ENCODE measurements at regions not wholly inside any gene's neighbourhood (a gene's known extent, or its start where the extent isn't known, plus 50 kb on each side); places are given as distances from the start of the nearest gene placed in this dataset.
"Not testable (repeated sequence)": the region's sequence is repeated elsewhere in the genome, so short reads cannot be mapped to it uniquely, and the experiment has no call there.

GRCh38 chr10:46792657-46793357 lies 118.4 kb upstream of the PTPN20 start:
- H3K4me1 ChIP-seq (ENCODE audit: control insufficient read depth, insufficient read depth, low read depth, low read length); H2AFZ ChIP-seq (ENCODE audit: low read depth, low read length); DNase-seq; H2BK15ac ChIP-seq (ENCODE audit: low read depth, poor library complexity, severe bottlenecking); H3K14ac ChIP-seq (ENCODE audit: low read length in 2 of 2); H3K9ac ChIP-seq (ENCODE audit: low read length); H2BK5ac ChIP-seq (ENCODE audit: low read depth, low read length, poor library complexity, severe bottlenecking); H4K91ac ChIP-seq (ENCODE audit: low read length); H3K4ac ChIP-seq (ENCODE audit: low read depth in 1 of 2, low read length in 2 of 2); H3K27me3 ChIP-seq (ENCODE audit: control insufficient read depth in 1 of 2, insufficient read depth in 1 of 2, low read length in 2 of 2); H3K9me3 ChIP-seq (ENCODE audit: control insufficient read depth, low read length); H2AK5ac ChIP-seq (ENCODE audit: low read length, severe bottlenecking); H2BK120ac ChIP-seq (ENCODE audit: low read depth, low read length); H4K8ac ChIP-seq (ENCODE audit: low read length); H3K4me2 ChIP-seq (ENCODE audit: low read length, poor library complexity, severe bottlenecking); H3K27ac ChIP-seq (ENCODE audit: low read length, poor library complexity, severe bottlenecking); H3K36me3 ChIP-seq (ENCODE audit: control insufficient read depth in 1 of 2, insufficient read depth in 2 of 2, low read depth in 1 of 2, low read length in 2 of 2); H3K18ac ChIP-seq (ENCODE audit: low read depth in 1 of 2, low read length in 2 of 2); H2BK12ac ChIP-seq (ENCODE audit: low read length in 2 of 2); H3K4me3 ChIP-seq (ENCODE audit: insufficient read depth in 1 of 2, low read depth in 1 of 2, low read length in 2 of 2); H3K79me1 ChIP-seq (replicated peaks; ENCODE audit: low read length, poor library complexity, severe bottlenecking); H3K23ac ChIP-seq (ENCODE audit: low read length in 2 of 2): not testable (repeated sequence)
- WGBS = 80% methylated on average over 1 of the region's 6 CpGs

- not testable (repeated sequence) for H3K4me2 ChIP-seq (ENCODE audit: low read length, poor library complexity, severe bottlenecking); H2BK120ac ChIP-seq (ENCODE audit: low read depth, low read length); H3K4ac ChIP-seq (ENCODE audit: low read depth in 1 of 2, low read length in 2 of 2); DNase-seq; H3K27me3 ChIP-seq (ENCODE audit: control insufficient read depth in 1 of 2, insufficient read depth in 1 of 2, low read length in 2 of 2); H3K36me3 ChIP-seq (ENCODE audit: control insufficient read depth in 1 of 2, insufficient read depth in 2 of 2, low read depth in 1 of 2, low read length in 2 of 2); H3K14ac ChIP-seq (ENCODE audit: low read length in 2 of 2); H3K18ac ChIP-seq (ENCODE audit: low read depth in 1 of 2, low read length in 2 of 2); H2BK15ac ChIP-seq (ENCODE audit: low read depth, poor library complexity, severe bottlenecking); H2BK5ac ChIP-seq (ENCODE audit: low read depth, low read length, poor library complexity, severe bottlenecking); H4K8ac ChIP-seq (ENCODE audit: low read length); H3K79me1 ChIP-seq (replicated peaks; ENCODE audit: low read length, poor library complexity, severe bottlenecking); H3K9ac ChIP-seq (ENCODE audit: low read length); H3K4me1 ChIP-seq (ENCODE audit: control insufficient read depth, insufficient read depth, low read depth, low read length); H4K91ac ChIP-seq (ENCODE audit: low read length); H2AFZ ChIP-seq (ENCODE audit: low read depth, low read length); H3K4me3 ChIP-seq (ENCODE audit: insufficient read depth in 1 of 2, low read depth in 1 of 2, low read length in 2 of 2); H3K9me3 ChIP-seq (ENCODE audit: control insufficient read depth, low read length); H2BK12ac ChIP-seq (ENCODE audit: low read length in 2 of 2); H3K23ac ChIP-seq (ENCODE audit: low read length in 2 of 2); H2AK5ac ChIP-seq (ENCODE audit: low read length, severe bottlenecking); H3K27ac ChIP-seq (ENCODE audit: low read length, poor library complexity, severe bottlenecking)
- 100% methylated on average over 3 of the region's 4 CpGs for WGBS
Measured at GRCh38 chr10:46796351-46796750, 114.9 kb upstream of the PTPN20 start.

GRCh38 chr10:46802010-46802409 lies 109.2 kb upstream of the PTPN20 start:
- not testable (repeated sequence) for DNase-seq; H2BK120ac ChIP-seq (ENCODE audit: low read depth, low read length); H3K36me3 ChIP-seq (ENCODE audit: control insufficient read depth in 1 of 2, insufficient read depth in 2 of 2, low read depth in 1 of 2, low read length in 2 of 2); H3K4ac ChIP-seq (ENCODE audit: low read depth in 1 of 2, low read length in 2 of 2); H3K9me3 ChIP-seq (ENCODE audit: control insufficient read depth, low read length); H3K14ac ChIP-seq (ENCODE audit: low read length in 2 of 2); H2AK5ac ChIP-seq (ENCODE audit: low read length, severe bottlenecking); H3K9ac ChIP-seq (ENCODE audit: low read length); H4K91ac ChIP-seq (ENCODE audit: low read length); H3K18ac ChIP-seq (ENCODE audit: low read depth in 1 of 2, low read length in 2 of 2); H2AFZ ChIP-seq (ENCODE audit: low read depth, low read length); H3K79me1 ChIP-seq (replicated peaks; ENCODE audit: low read length, poor library complexity, severe bottlenecking); H3K23ac ChIP-seq (ENCODE audit: low read length in 2 of 2); H3K27me3 ChIP-seq (ENCODE audit: control insufficient read depth in 1 of 2, insufficient read depth in 1 of 2, low read length in 2 of 2); H3K4me1 ChIP-seq (ENCODE audit: control insufficient read depth, insufficient read depth, low read depth, low read length); H3K4me3 ChIP-seq (ENCODE audit: insufficient read depth in 1 of 2, low read depth in 1 of 2, low read length in 2 of 2); H4K8ac ChIP-seq (ENCODE audit: low read length); H2BK12ac ChIP-seq (ENCODE audit: low read length in 2 of 2); H2BK15ac ChIP-seq (ENCODE audit: low read depth, poor library complexity, severe bottlenecking); H3K27ac ChIP-seq (ENCODE audit: low read length, poor library complexity, severe bottlenecking); H2BK5ac ChIP-seq (ENCODE audit: low read depth, low read length, poor library complexity, severe bottlenecking); H3K4me2 ChIP-seq (ENCODE audit: low read length, poor library complexity, severe bottlenecking)
- no CpG with 5 or more reads among the region's 1 CpG for WGBS

- not testable (repeated sequence) for H2BK15ac ChIP-seq (ENCODE audit: low read depth, poor library complexity, severe bottlenecking); H3K14ac ChIP-seq (ENCODE audit: low read length in 2 of 2); H2BK12ac ChIP-seq (ENCODE audit: low read length in 2 of 2); H3K9me3 ChIP-seq (ENCODE audit: control insufficient read depth, low read length); DNase-seq; H3K18ac ChIP-seq (ENCODE audit: low read depth in 1 of 2, low read length in 2 of 2); H3K23ac ChIP-seq (ENCODE audit: low read length in 2 of 2); H3K4me2 ChIP-seq (ENCODE audit: low read length, poor library complexity, severe bottlenecking); H3K4ac ChIP-seq (ENCODE audit: low read depth in 1 of 2, low read length in 2 of 2); H3K4me3 ChIP-seq (ENCODE audit: insufficient read depth in 1 of 2, low read depth in 1 of 2, low read length in 2 of 2); H2BK5ac ChIP-seq (ENCODE audit: low read depth, low read length, poor library complexity, severe bottlenecking); H4K8ac ChIP-seq (ENCODE audit: low read length); H4K91ac ChIP-seq (ENCODE audit: low read length); H3K4me1 ChIP-seq (ENCODE audit: control insufficient read depth, insufficient read depth, low read depth, low read length); H3K9ac ChIP-seq (ENCODE audit: low read length); H3K27me3 ChIP-seq (ENCODE audit: control insufficient read depth in 1 of 2, insufficient read depth in 1 of 2, low read length in 2 of 2); H2AK5ac ChIP-seq (ENCODE audit: low read length, severe bottlenecking); H2BK120ac ChIP-seq (ENCODE audit: low read depth, low read length); H3K36me3 ChIP-seq (ENCODE audit: control insufficient read depth in 1 of 2, insufficient read depth in 2 of 2, low read depth in 1 of 2, low read length in 2 of 2); H2AFZ ChIP-seq (ENCODE audit: low read depth, low read length); H3K27ac ChIP-seq (ENCODE audit: low read length, poor library complexity, severe bottlenecking); H3K79me1 ChIP-seq (replicated peaks; ENCODE audit: low read length, poor library complexity, severe bottlenecking)
- WGBS = 97% methylated on average over 1 of the region's 1 CpG
Measured at GRCh38 chr10:46803082-46803481, 108.1 kb upstream of the PTPN20 start.

Data from mesenchymal stem cell (in vitro differentiated cells and primary cell).